ENCODE measurements at regions not wholly inside any gene's neighbourhood (a gene's known extent, or its start where the extent isn't known, plus 50 kb on each side); places are given as distances from the start of the nearest gene placed in this dataset.

GRCh38 chr12:66898700-66899469 lies 220.0 kb upstream of the GRIP1 start:
- Histone ChIP-seq H3K27ac (ENCODE audit: extremely low read depth, low read depth, low read length) (no peak overlapping the region), H3K9me1 (ENCODE audit: control insufficient read depth, insufficient read depth, low read length) (no peaks in the 10 kb centered on the region), H3K4me2 (ENCODE audit: insufficient read depth, low read length) (no peak overlapping the region), H3K4me1 (replicated peaks in 1 of 2; ENCODE audit: control insufficient read depth in 2 of 2, insufficient read depth in 2 of 2, low read length in 2 of 2) (no peaks in the 10 kb centered on the region; a peak in 1 of 5 replicates), H3K27me3 (ENCODE audit: control insufficient read depth in 2 of 2, insufficient read depth in 2 of 2, low read length in 2 of 2) (no peaks in the 10 kb centered on the region), H3K9ac (ENCODE audit: insufficient read depth in 1 of 2, low read depth in 2 of 2, low read length in 2 of 2) (no peak overlapping the region), H3K4me3 (no peak overlapping the region), H2AFZ (ENCODE audit: low read depth, low read length) (no peak overlapping the region), H4K20me1 (replicated peaks; ENCODE audit: control insufficient read depth, insufficient read depth, low read length) (no peaks in the 10 kb centered on the region), H3K79me2 (ENCODE audit: control insufficient read depth, insufficient read depth, low read length) (no peaks in the 10 kb centered on the region), H3K9me3 (replicated peaks; ENCODE audit: control insufficient read depth, insufficient read depth, low read depth, low read length) (no peaks in the 10 kb centered on the region), H3K36me3 (ENCODE audit: control insufficient read depth, insufficient read depth, low read length) (no peaks in the 10 kb centered on the region)
- CTCF ChIA-PET (ENCODE audit: low intra/inter-chr PET ratio) = no interaction called here
- WGBS (ENCODE audit: insufficient coverage, low coverage, missing lambda C conversion rate) = 0% methylated on average over 3 of the region's 3 CpGs
- POLR2A ChIA-PET = no interaction called here
- in situ Hi-C loops (cut with MboI) (no loop called here), intact Hi-C loops (cut with micrococcal nuclease) (no loop called here)
- ATAC-seq (no peak), DNase-seq (ENCODE audit: extremely low read depth in 1 of 4, low spot score in 3 of 4) (no peak), FAIRE-seq (no peak)
- no TSS peak for BruUV-seq (replicated peaks)
- TF ChIP-seq SNRNP70 (optimal IDR thresholded peaks at IDR 0.05; ENCODE audit: low read depth, low read length) (no peak), NFE2 (IDR thresholded peaks at IDR 0.05; ENCODE audit: low read depth) (no peak), L3MBTL2 (IDR thresholded peaks at IDR 0.05) (no peak), ZNF41 (CRISPR knock-in tag; conservative IDR thresholded peaks at IDR 0.05) (no peak), ZNF165 (CRISPR knock-in tag; IDR thresholded peaks at IDR 0.05; ENCODE audit: borderline replicate concordance) (no peak), SETDB1 (IDR thresholded peaks at IDR 0.05; ENCODE audit: low read length) (no peak), NONO (IDR thresholded peaks at IDR 0.05; ENCODE audit: low read depth in 2 of 2, low read length in 1 of 2) (no peak), KAT8 (IDR thresholded peaks at IDR 0.05; ENCODE audit: low read depth) (no peak)

Data from K562 (cell line).